SK-N-SH treated with all-trans-retinoic acid at 6 μM for 48 hours (cell line): ENCODE measurements at regions not wholly inside any gene's neighbourhood (a gene's known extent, or its start where the extent isn't known, plus 50 kb on each side); places are given as distances from the start of the nearest gene placed in this dataset.

ENCODE experiments used
- ARNTL ChIP-seq: fragments of 450-650 bp; formaldehyde crosslinking; IDR thresholded peaks from 2 replicates; pipeline ENCODE4 v1.5.0; 2020; ENCODE audit warnings: low read depth, mild to moderate bottlenecking, moderate library complexity, borderline replicate concordance
- CSDC2 ChIP-seq: fragments of 250-450 bp; sonication (Bioruptor Pico); IDR thresholded peaks from 2 replicates; pipeline ENCODE4 v1.5.0; 2020; ENCODE audit warnings: mild to moderate bottlenecking, moderate library complexity
- OSR1 ChIP-seq: fragments of 250-450 bp; sonication (Bioruptor Pico); IDR thresholded peaks from 2 replicates; pipeline ENCODE4 v1.8.0; 2022; ENCODE audit warnings: moderate library complexity, mild to moderate bottlenecking, inconsistent platforms
- PATZ1 ChIP-seq: fragments of 250-450 bp; sonication (Bioruptor Pico); IDR thresholded peaks from 2 replicates; pipeline ENCODE4 v1.8.0; 2020; ENCODE audit warnings: mild to moderate bottlenecking, moderate library complexity, borderline replicate concordance
- PPARA ChIP-seq: fragments of 250-450 bp; sonication (Bioruptor Pico); IDR thresholded peaks from 2 replicates; pipeline ENCODE4 v1.5.0; 2020; ENCODE audit warnings: mild to moderate bottlenecking, borderline replicate concordance
- RARB ChIP-seq: fragments of 250-450 bp; sonication (Bioruptor Pico); IDR thresholded peaks from 2 replicates; pipeline ENCODE4 v1.8.0; 2021; ENCODE audit warnings: mild to moderate bottlenecking, moderate library complexity
- TOX ChIP-seq: fragments of 250-450 bp; sonication (Bioruptor Pico); IDR thresholded peaks from 2 replicates; pipeline ENCODE4 v1.8.0; 2021; ENCODE audit warnings: mild to moderate bottlenecking, moderate library complexity, borderline replicate concordance
- ZFP3 ChIP-seq: fragments of 250-450 bp; sonication (Bioruptor Pico); IDR thresholded peaks from 2 replicates; pipeline ENCODE4 v1.5.0; 2020; ENCODE audit warnings: mild to moderate bottlenecking, moderate library complexity
- ZFP30 ChIP-seq: fragments of 450-650 bp; formaldehyde crosslinking; IDR thresholded peaks from 2 replicates; pipeline ENCODE4 v1.5.0; 2022; ENCODE audit warnings: mild to moderate bottlenecking, moderate library complexity
- ZNF565 ChIP-seq: fragments of 450-650 bp; formaldehyde crosslinking; conservative IDR thresholded peaks from 2 replicates; pipeline ENCODE4 v1.5.0; 2020; ENCODE audit warnings: low read depth, mild to moderate bottlenecking, moderate library complexity
- ZNF70 ChIP-seq: fragments of 450-650 bp; formaldehyde crosslinking; IDR thresholded peaks from 2 replicates; pipeline ENCODE4 v1.5.0; 2020; ENCODE audit warnings: mild to moderate bottlenecking, moderate library complexity
- TF ChIP-seq, protein P1 (sequence below): fragments of 250-450 bp; sonication (Bioruptor Pico); IDR thresholded peaks from 2 replicates; pipeline ENCODE4 v1.5.0; 2020; ENCODE audit warnings: mild to moderate bottlenecking, moderate library complexity

DNA sequence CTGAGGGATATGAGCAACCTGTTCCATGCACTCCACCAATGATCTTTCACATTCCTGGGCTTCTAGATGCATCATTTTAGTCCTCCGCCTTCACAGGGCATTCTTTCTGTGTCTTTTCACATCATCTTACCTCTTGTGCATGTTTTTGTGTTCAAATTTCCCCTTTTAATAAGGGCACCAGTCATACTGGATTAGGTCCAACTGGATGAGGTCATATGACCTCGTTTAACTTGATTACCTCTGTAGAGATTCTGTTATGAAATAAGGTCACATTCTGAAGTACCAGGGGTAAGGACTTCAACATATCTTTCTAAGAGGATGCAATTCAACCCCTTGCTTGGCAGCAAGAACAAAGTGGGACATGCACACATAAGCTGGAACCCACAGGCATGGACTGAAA, 335.3 kb upstream of the TLE4 start:
- TF ChIP-seq PPARA (no peak), TOX (CRISPR knock-in tag) (no peak), ZNF70 (CRISPR knock-in tag) (no peak), ZNF565 (no peak), RARB (no peak), ARNTL (no peak), CSDC2 (CRISPR knock-in tag) (no peak), OSR1 (CRISPR knock-in tag) (no peak), ZFP30 (CRISPR knock-in tag) (no peak), PATZ1 (CRISPR knock-in tag) (no peak), ZFP3 (CRISPR knock-in tag) (no peak)
- TF ChIP-seq, protein P1, sequence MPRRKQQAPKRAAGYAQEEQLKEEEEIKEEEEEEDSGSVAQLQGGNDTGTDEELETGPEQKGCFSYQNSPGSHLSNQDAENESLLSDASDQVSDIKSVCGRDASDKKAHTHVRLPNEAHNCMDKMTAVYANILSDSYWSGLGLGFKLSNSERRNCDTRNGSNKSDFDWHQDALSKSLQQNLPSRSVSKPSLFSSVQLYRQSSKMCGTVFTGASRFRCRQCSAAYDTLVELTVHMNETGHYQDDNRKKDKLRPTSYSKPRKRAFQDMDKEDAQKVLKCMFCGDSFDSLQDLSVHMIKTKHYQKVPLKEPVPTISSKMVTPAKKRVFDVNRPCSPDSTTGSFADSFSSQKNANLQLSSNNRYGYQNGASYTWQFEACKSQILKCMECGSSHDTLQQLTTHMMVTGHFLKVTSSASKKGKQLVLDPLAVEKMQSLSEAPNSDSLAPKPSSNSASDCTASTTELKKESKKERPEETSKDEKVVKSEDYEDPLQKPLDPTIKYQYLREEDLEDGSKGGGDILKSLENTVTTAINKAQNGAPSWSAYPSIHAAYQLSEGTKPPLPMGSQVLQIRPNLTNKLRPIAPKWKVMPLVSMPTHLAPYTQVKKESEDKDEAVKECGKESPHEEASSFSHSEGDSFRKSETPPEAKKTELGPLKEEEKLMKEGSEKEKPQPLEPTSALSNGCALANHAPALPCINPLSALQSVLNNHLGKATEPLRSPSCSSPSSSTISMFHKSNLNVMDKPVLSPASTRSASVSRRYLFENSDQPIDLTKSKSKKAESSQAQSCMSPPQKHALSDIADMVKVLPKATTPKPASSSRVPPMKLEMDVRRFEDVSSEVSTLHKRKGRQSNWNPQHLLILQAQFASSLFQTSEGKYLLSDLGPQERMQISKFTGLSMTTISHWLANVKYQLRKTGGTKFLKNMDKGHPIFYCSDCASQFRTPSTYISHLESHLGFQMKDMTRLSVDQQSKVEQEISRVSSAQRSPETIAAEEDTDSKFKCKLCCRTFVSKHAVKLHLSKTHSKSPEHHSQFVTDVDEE (CRISPR knock-in tag) = no peak
